ENCODE measurements at regions not wholly inside any gene's neighbourhood (a gene's known extent, or its start where the extent isn't known, plus 50 kb on each side); places are given as distances from the start of the nearest gene placed in this dataset.

DNA sequence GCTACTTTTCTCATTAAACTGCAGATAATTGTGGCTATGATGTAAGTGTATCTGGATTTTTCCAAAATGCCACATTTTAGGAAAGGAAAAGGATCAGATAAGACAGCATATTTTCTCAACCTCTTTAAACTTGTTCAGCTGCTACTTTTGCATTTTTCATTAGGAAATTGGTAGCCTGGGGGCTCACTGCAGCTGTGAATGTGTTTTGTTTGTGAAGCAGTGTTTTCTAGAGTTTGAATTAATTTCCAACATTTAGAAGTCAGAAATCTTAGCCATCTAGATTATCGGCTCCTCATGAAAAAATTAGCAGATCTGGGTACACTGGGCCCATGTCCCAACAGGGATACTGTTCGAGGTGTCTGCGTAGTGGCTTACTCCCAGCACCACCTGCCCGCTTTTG, 56.3 kb upstream of the ZDBF2 start:
- TF ChIP-seq, protein P1, sequence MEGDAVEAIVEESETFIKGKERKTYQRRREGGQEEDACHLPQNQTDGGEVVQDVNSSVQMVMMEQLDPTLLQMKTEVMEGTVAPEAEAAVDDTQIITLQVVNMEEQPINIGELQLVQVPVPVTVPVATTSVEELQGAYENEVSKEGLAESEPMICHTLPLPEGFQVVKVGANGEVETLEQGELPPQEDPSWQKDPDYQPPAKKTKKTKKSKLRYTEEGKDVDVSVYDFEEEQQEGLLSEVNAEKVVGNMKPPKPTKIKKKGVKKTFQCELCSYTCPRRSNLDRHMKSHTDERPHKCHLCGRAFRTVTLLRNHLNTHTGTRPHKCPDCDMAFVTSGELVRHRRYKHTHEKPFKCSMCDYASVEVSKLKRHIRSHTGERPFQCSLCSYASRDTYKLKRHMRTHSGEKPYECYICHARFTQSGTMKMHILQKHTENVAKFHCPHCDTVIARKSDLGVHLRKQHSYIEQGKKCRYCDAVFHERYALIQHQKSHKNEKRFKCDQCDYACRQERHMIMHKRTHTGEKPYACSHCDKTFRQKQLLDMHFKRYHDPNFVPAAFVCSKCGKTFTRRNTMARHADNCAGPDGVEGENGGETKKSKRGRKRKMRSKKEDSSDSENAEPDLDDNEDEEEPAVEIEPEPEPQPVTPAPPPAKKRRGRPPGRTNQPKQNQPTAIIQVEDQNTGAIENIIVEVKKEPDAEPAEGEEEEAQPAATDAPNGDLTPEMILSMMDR (IDR thresholded peaks at IDR 0.05) = no peak
- TF ChIP-seq SIN3A (IDR thresholded peaks at IDR 0.05; ENCODE audit: borderline replicate concordance, insufficient read depth, low read depth, low read length) = no peak
